SK-N-SH (cell line): ENCODE measurements at regions not wholly inside any gene's neighbourhood (a gene's known extent, or its start where the extent isn't known, plus 50 kb on each side); places are given as distances from the start of the nearest gene placed in this dataset.

ENCODE experiments used
- CTCF ChIA-PET: fragments of 300-600, 350-600 bp; formaldehyde crosslinking; extraction: SDS; loops from one replicate; lab custom pipeline; 2021; lab: Yijun Ruan, JAX
- POLR2A ChIA-PET: fragments of 350-600 bp; sonication (Branson Sonifier 250); formaldehyde crosslinking; extraction: SDS; loops from one replicate; lab custom pipeline; 2020; ENCODE audit warnings: antibody characterized with exemption, inconsistent platforms; lab: Yijun Ruan, JAX
- DNase-seq: peaks from one replicate; pipeline ENCODE4 v3.0.0; 2012
- H2AFZ ChIP-seq: fragments of 200-600 bp; sonication (generic); 2 replicates; pipeline ENCODE4 v1.8.1; 2016; ENCODE audit warnings: antibody characterized with exemption, mild to moderate bottlenecking, low read depth
- H3F3A ChIP-seq: fragments of 200-600 bp; sonication (generic); replicated peaks from 2 replicates; pipeline ENCODE3; 2016; ENCODE audit warnings: antibody characterized with exemption, mild to moderate bottlenecking; ENCODE audit not compliant: insufficient read depth
- H3K27ac ChIP-seq, 2 experiments: fragments of 200-500 bp in 1 of 2; fragments of 200-600 bp in 1 of 2; sonication (Bioruptor generic) in 1 of 2; sonication (generic), shearing (Covaris generic) in 1 of 2; 2 replicates each; pipeline versions ENCODE4 v1.5.1 to v1.6.1; 2014 to 2016; ENCODE audit warnings: low read depth in 2 of 2, inconsistent platforms in 1 of 2, low read length in 1 of 2, mild to moderate bottlenecking in 1 of 2, mixed read lengths in 1 of 2
- H3K27me3 ChIP-seq: fragments of 200-600 bp; sonication (generic), shearing (Covaris generic); 2 replicates; pipeline ENCODE4 v1.6.1; 2016; ENCODE audit warnings: mixed run types; ENCODE audit not compliant: insufficient read depth
- H3K36me3 ChIP-seq, 2 experiments: fragments of 200-500 bp in 1 of 2; fragments of 200-600 bp in 1 of 2; sonication (Bioruptor generic) in 1 of 2; sonication (generic) in 1 of 2; replicated peaks in 1 of 2; 2 replicates each; pipeline versions ENCODE3 to v1.5.1; 2014 to 2016; ENCODE audit warnings: low read length in 1 of 2, mild to moderate bottlenecking in 1 of 2; ENCODE audit not compliant: insufficient read depth in 2 of 2, control insufficient read depth in 1 of 2
- H3K4me1 ChIP-seq, 2 experiments: fragments of 200-500 bp in 1 of 2; fragments of 200-600 bp in 1 of 2; sonication (Bioruptor generic) in 1 of 2; sonication (generic), shearing (Covaris generic) in 1 of 2; 2 replicates each; pipeline versions ENCODE4 v1.5.1 to v1.6.1; 2014 to 2016; ENCODE audit warnings: low read depth in 1 of 2, low read length in 1 of 2, mixed run types in 1 of 2; ENCODE audit not compliant: insufficient read depth in 2 of 2, control insufficient read depth in 1 of 2
- H3K4me2 ChIP-seq: fragments of 200-600 bp; sonication (generic), shearing (Covaris generic); 2 replicates; pipeline ENCODE4 v1.6.1; 2017; ENCODE audit warnings: mixed run types
- H3K4me3 ChIP-seq, 2 experiments: fragments of 200-500 bp in 1 of 2; fragments of 200-600 bp in 1 of 2; sonication (Bioruptor generic) in 1 of 2; sonication (generic), shearing (Covaris generic) in 1 of 2; 2 replicates each; pipeline versions ENCODE4 v1.5.1 to v1.8.1; 2014 to 2016; ENCODE audit warnings: low read depth in 2 of 2, inconsistent platforms in 1 of 2, low read length in 1 of 2, mild to moderate bottlenecking in 1 of 2, mixed read lengths in 1 of 2, moderate library complexity in 1 of 2
- H3K79me2 ChIP-seq: fragments of 200-600 bp; sonication (generic); 2 replicates; pipeline ENCODE4 v1.8.1; 2017; ENCODE audit warnings: mild to moderate bottlenecking; ENCODE audit not compliant: insufficient read depth
- H3K9ac ChIP-seq: fragments of 200-600 bp; sonication (generic); 2 replicates; pipeline ENCODE4 v1.6.1; 2017; ENCODE audit warnings: mixed run types
- H3K9me2 ChIP-seq: fragments of 200-600 bp; sonication (generic); 2 replicates; pipeline ENCODE4 v1.6.1; 2017; ENCODE audit warnings: mixed run types
- H3K9me3 ChIP-seq: fragments of 200-600 bp; sonication (generic); 2 replicates; pipeline ENCODE4 v1.6.1; 2017; ENCODE audit warnings: mixed run types, mild to moderate bottlenecking, moderate library complexity
- H4K20me1 ChIP-seq: fragments of 200-600 bp; sonication (generic); 2 replicates; pipeline ENCODE4 v1.6.1; 2017; ENCODE audit warnings: mild to moderate bottlenecking, mixed run types; ENCODE audit not compliant: insufficient read depth
- EP300 ChIP-seq, 2 experiments: IDR thresholded peaks; 2 replicates each; pipeline versions ENCODE4 v1.4.0 to v1.6.1; 2012; ENCODE audit warnings: borderline replicate concordance in 1 of 2, low read depth in 1 of 2, low read length in 1 of 2
- FOSL2 ChIP-seq: IDR thresholded peaks from 2 replicates; pipeline ENCODE4 v1.4.0; 2012; ENCODE audit warnings: low read depth, mild to moderate bottlenecking, moderate library complexity, borderline replicate concordance
- FOXM1 ChIP-seq: IDR thresholded peaks from 2 replicates; pipeline ENCODE4 v1.4.0; 2012; ENCODE audit warnings: low read depth, mild to moderate bottlenecking
- GABPA ChIP-seq: IDR thresholded peaks from 2 replicates; pipeline ENCODE4 v1.4.0; 2012; ENCODE audit warnings: low read depth, mild to moderate bottlenecking
- JUND ChIP-seq: IDR thresholded peaks from 2 replicates; pipeline ENCODE4 v1.4.0; 2012
- MAX ChIP-seq: IDR thresholded peaks from 2 replicates; pipeline ENCODE4 v1.4.0; 2012; ENCODE audit warnings: low read depth
- PBX3 ChIP-seq: IDR thresholded peaks from 2 replicates; pipeline ENCODE4; 2012
- POLR2AphosphoS5 ChIP-seq: IDR thresholded peaks from 2 replicates; pipeline ENCODE4 v1.6.1; 2012; ENCODE audit warnings: low read depth, low read length
- RAD21 ChIP-seq: IDR thresholded peaks from 2 replicates; pipeline ENCODE4 v1.6.1; 2012; ENCODE audit warnings: mild to moderate bottlenecking, low read length
- REST ChIP-seq: IDR thresholded peaks from 2 replicates; pipeline ENCODE4 v1.6.1; 2012; ENCODE audit warnings: mild to moderate bottlenecking, low read depth, low read length, moderate library complexity
- TAF1 ChIP-seq: IDR thresholded peaks from 2 replicates; pipeline ENCODE4 v1.6.1; 2012; ENCODE audit warnings: low read depth, mild to moderate bottlenecking, low read length, moderate library complexity, borderline replicate concordance
- TCF12 ChIP-seq: IDR thresholded peaks from 2 replicates; pipeline ENCODE4 v1.4.0; 2012
- TEAD4 ChIP-seq: IDR thresholded peaks from 2 replicates; pipeline ENCODE4 v1.4.0; 2012; ENCODE audit warnings: mild to moderate bottlenecking, borderline replicate concordance; ENCODE audit not compliant: insufficient read depth
- WGBS: methylation state at CpG from one replicate; pipeline ENCODE4 v1.1.6; 2017; ENCODE audit warnings: low lambda C conversion rate; 5-methylcytosine and 5-hydroxymethylcytosine counted together

- TF ChIP-seq RAD21 (no peak), GABPA (no peak), TEAD4 (peak; percentile 27; the same call in 1 of the 2 replicates)
Measured at GRCh38 chr2:75277111-75277510, 77.8 kb upstream of the TACR1 start (continued).

GRCh38 chr2:75276093-75277029 lies 77.0 kb upstream of the TACR1 start:
- Histone ChIP-seq H3K9me2 (no peaks in the 10 kb centered on the region), H2AFZ (no peak overlapping the region), H4K20me1 (no peaks in the 10 kb centered on the region), H3F3A (peaks cover 11% of the 10 kb centered on the region), H3K27me3 (no peaks in the 10 kb centered on the region), H3K79me2 (no peaks in the 10 kb centered on the region), H3K4me1 (peaks cover 0 to 14% of the 10 kb centered on the region in 2 experiments; a peak in 2 of 4 replicates), H3K9me3 (no peaks in the 10 kb centered on the region; the same call in 1 of the 2 replicates), H3K27ac (peak overlapping the region in 1 of 2 experiments; percentile 42; a peak in 1 of 4 replicates), H3K4me2 (peak overlapping the region; percentile 54; the same call in 1 of the 2 replicates), H3K9ac (no peak overlapping the region), H3K4me3 (no peak overlapping the region), H3K36me3 (no peaks in the 10 kb centered on the region)
- CTCF ChIA-PET = no interaction called here
- no peak for DNase-seq
- POLR2A ChIA-PET = no interaction called here
- 47% methylated on average over 8 of the region's 8 CpGs for WGBS
- TF ChIP-seq FOXM1 = no peak
- TF ChIP-seq FOSL2 = peak; percentile 57; the same call in 1 of the 2 replicates
- TF ChIP-seq TCF12 = peak; percentile 35
- TF ChIP-seq MAX = no peak
- TF ChIP-seq TAF1 = no peak
- no peak for TF ChIP-seq POLR2AphosphoS5
- peak; percentile 81 for TF ChIP-seq PBX3
- TF ChIP-seq EP300 (IDR thresholded peaks at IDR 0.05; ENCODE audit: borderline replicate concordance in 1 of 2, low read depth in 1 of 2, low read length in 1 of 2) = 0 out of 4 replicates have a peak, but pooled peaks of 1 of the 2 experiments have one; percentile 18
- peak; percentile 38; the same call in 1 of the 2 replicates for TF ChIP-seq JUND
- no peak for TF ChIP-seq REST
